Testis (tissue), 2 donors: ENCODE measurements at regions not wholly inside any gene's neighbourhood (a gene's known extent, or its start where the extent isn't known, plus 50 kb on each side); places are given as distances from the start of the nearest gene placed in this dataset.

ENCODE experiments used
- POLR2A ChIP-seq: fragments of 450-650 bp; IDR thresholded peaks from one replicate; pipeline ENCODE4 v1.6.1; 2017; ENCODE audit warnings: antibody characterized with exemption, mild to moderate bottlenecking, moderate library complexity
- TF ChIP-seq, protein P1 (sequence below), 3 experiments: fragments of 450-650 bp in 2 of 3; fragments of 200-600 bp in 1 of 3; sonication (generic) in 1 of 3; IDR thresholded peaks; one replicate each; pipeline ENCODE4 v1.5.1; 2016 to 2019; ENCODE audit warnings: antibody characterized with exemption in 3 of 3, mild to moderate bottlenecking in 2 of 3, moderate library complexity in 1 of 3

DNA sequence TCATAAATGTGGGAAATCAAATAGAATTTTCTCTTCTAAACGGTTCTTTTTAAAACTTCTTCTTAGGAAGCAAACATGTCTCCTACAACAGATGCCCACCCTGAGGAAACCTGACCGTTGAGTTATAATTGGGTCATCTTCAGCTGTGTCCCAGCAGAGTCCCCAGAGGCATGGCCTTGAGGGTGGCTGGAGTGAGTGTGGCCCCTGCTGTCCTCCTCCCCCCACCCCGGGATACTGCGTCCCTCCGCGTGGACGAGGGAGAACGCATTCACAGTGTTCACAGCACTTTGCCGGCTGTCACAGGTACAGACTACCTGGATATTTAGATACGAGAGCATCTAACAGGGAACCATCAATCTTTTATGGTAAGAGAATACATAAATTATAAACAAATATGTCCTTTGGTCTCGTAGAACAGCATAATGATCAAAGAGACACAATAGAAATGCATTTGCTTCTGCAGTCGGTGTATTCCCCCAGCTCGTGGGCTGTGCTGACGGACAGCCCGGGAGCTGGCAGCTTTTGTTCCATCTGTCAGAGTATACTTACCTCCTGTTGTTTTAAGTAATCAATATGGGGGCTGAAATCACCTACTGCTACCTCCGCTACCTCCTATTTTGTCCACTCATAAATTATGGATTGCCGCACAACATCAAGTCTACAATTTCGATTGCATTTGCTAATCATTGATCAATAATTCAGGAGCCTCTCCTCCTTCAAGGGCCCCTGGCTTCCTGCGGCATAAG is 214.7 kb downstream of the IRX2 start:
- TF ChIP-seq, protein P1, sequence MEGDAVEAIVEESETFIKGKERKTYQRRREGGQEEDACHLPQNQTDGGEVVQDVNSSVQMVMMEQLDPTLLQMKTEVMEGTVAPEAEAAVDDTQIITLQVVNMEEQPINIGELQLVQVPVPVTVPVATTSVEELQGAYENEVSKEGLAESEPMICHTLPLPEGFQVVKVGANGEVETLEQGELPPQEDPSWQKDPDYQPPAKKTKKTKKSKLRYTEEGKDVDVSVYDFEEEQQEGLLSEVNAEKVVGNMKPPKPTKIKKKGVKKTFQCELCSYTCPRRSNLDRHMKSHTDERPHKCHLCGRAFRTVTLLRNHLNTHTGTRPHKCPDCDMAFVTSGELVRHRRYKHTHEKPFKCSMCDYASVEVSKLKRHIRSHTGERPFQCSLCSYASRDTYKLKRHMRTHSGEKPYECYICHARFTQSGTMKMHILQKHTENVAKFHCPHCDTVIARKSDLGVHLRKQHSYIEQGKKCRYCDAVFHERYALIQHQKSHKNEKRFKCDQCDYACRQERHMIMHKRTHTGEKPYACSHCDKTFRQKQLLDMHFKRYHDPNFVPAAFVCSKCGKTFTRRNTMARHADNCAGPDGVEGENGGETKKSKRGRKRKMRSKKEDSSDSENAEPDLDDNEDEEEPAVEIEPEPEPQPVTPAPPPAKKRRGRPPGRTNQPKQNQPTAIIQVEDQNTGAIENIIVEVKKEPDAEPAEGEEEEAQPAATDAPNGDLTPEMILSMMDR (IDR thresholded peaks at IDR 0.05), result no peak
- no peak for TF ChIP-seq POLR2A
